ENCODE measurements at regions not wholly inside any gene's neighbourhood (a gene's known extent, or its start where the extent isn't known, plus 50 kb on each side); places are given as distances from the start of the nearest gene placed in this dataset.

DNA sequence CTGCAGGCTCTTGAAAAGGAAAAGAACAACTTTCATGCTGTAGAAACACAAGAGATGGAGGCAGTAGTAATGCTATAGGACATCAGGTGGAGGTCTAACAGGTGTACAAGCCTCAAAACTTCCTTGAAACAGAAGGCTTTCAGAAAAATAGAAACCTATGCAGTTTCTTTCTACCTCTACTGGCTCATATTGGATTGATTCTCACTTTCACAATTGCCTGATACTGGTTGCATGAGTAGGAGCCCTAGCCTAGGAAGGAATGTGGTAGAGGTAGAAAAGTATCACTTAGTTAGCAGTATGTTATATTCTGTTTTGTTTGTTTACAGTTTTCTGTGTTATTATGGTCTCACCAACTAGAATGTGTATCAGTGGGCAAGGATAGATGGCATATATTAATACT, 175.4 kb upstream of the GORAB start:
- intact Hi-C loops (cut with micrococcal nuclease), result no loop called here
- DNase-seq, result no peak
- no peaks in the 10 kb centered on the region for H3K9me3 Mint-ChIP-seq
- no peaks in the 10 kb centered on the region for H3K36me3 Mint-ChIP-seq (ENCODE audit: low read depth)
- no peaks in the 10 kb centered on the region for H3K4me1 Mint-ChIP-seq
- no peak overlapping the region for H3K27ac Mint-ChIP-seq
- H3K27me3 Mint-ChIP-seq, result no peaks in the 10 kb centered on the region
- H3K4me3 Mint-ChIP-seq, result no peak overlapping the region

GRCh38 chr1:170357750-170358149, 174.2 kb upstream of the GORAB start:
- intact Hi-C loops (cut with micrococcal nuclease), result no loop called here
- Mint-ChIP-seq H3K4me3 (no peak overlapping the region), H3K9me3 (no peaks in the 10 kb centered on the region), H3K4me1 (no peaks in the 10 kb centered on the region), H3K27ac (no peak overlapping the region), H3K36me3 (ENCODE audit: low read depth) (no peaks in the 10 kb centered on the region), H3K27me3 (no peaks in the 10 kb centered on the region)
- DNase-seq, result no peak

- no peaks in the 10 kb centered on the region for H3K27me3 Mint-ChIP-seq
- DNase-seq, result no peak
- H3K4me1 Mint-ChIP-seq, result no peaks in the 10 kb centered on the region
- no peak overlapping the region for H3K4me3 Mint-ChIP-seq
- no peaks in the 10 kb centered on the region for H3K36me3 Mint-ChIP-seq (ENCODE audit: low read depth)
- intact Hi-C loops (cut with micrococcal nuclease), result no loop called here
- H3K27ac Mint-ChIP-seq, result no peak overlapping the region
- H3K9me3 Mint-ChIP-seq, result no peaks in the 10 kb centered on the region
Observed at GRCh38 chr1:170360601-170361000, 171.4 kb upstream of the GORAB start.

GRCh38 chr1:170365331-170365730, 166.6 kb upstream of the GORAB start:
- no peak for DNase-seq
- Mint-ChIP-seq H3K4me1 (no peaks in the 10 kb centered on the region), H3K36me3 (ENCODE audit: low read depth) (no peaks in the 10 kb centered on the region), H3K27ac (no peak overlapping the region), H3K4me3 (no peak overlapping the region), H3K27me3 (no peaks in the 10 kb centered on the region), H3K9me3 (no peaks in the 10 kb centered on the region)
- intact Hi-C loops (cut with micrococcal nuclease), result no loop called here

DNA sequence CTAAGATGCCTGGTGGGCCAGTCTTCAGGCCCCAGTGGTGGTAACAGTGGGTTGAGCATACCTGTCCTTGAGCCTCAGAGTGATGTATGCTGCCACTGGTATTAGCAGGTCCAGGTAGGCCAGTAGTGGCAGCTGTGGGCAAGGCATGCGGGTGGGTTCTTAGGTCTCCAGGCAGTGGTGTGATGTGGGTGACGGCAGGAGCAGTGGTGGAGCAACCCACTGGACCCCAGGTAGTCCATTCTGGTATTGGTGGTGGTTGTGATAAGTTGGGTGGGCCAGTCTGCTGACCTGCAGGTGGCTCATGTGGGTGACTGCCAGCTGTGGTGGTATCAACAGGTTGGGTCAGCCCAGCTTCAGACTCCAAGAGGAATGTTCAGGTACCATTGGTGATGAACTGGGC, 165.0 kb upstream of the GORAB start:
- Mint-ChIP-seq H3K27ac (no peak overlapping the region), H3K4me3 (no peak overlapping the region), H3K36me3 (ENCODE audit: low read depth) (no peaks in the 10 kb centered on the region), H3K9me3 (no peaks in the 10 kb centered on the region), H3K4me1 (no peaks in the 10 kb centered on the region), H3K27me3 (no peaks in the 10 kb centered on the region)
- no peak for DNase-seq
- intact Hi-C loops (cut with micrococcal nuclease), result no loop called here

DNA sequence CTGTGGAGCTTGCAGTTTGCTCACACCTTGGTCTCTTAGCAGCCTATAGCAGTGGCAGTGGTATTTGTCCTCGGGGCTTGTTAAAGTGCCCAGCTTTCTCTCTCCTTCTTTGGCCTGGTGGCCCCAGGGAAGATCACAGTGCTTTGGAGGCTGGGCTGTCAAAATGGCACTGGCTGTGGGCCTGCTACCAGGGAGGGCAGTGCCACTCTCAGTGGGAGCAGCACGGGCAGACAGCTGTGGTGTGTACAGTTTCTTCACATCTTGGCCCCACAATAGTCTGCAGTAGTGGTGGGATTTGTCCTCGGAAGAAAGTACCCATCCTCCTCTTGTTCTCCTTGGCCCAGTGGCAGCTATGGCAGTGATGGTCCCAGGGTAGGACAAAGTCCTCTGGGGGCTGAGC, 164.4 kb upstream of the GORAB start:
- no peaks in the 10 kb centered on the region for H3K9me3 Mint-ChIP-seq
- no peak for DNase-seq
- no peak overlapping the region for H3K27ac Mint-ChIP-seq
- intact Hi-C loops (cut with micrococcal nuclease), result no loop called here
- H3K27me3 Mint-ChIP-seq, result no peaks in the 10 kb centered on the region
- no peak overlapping the region for H3K4me3 Mint-ChIP-seq
- H3K4me1 Mint-ChIP-seq, result no peaks in the 10 kb centered on the region
- H3K36me3 Mint-ChIP-seq (ENCODE audit: low read depth), result no peaks in the 10 kb centered on the region

- H3K36me3 Mint-ChIP-seq (ENCODE audit: low read depth), result no peaks in the 10 kb centered on the region
- no peak overlapping the region for H3K27ac Mint-ChIP-seq
- no peaks in the 10 kb centered on the region for H3K27me3 Mint-ChIP-seq
- no peak for DNase-seq
- intact Hi-C loops (cut with micrococcal nuclease), result no loop called here
- H3K4me3 Mint-ChIP-seq, result no peak overlapping the region
- H3K4me1 Mint-ChIP-seq, result no peaks in the 10 kb centered on the region
- no peaks in the 10 kb centered on the region for H3K9me3 Mint-ChIP-seq
Observed at GRCh38 chr1:170369000-170369399, 163.0 kb upstream of the GORAB start.

- no peak overlapping the region for H3K27ac Mint-ChIP-seq
- no peaks in the 10 kb centered on the region for H3K4me1 Mint-ChIP-seq
- DNase-seq, result no peak
- intact Hi-C loops (cut with micrococcal nuclease), result no loop called here
- no peaks in the 10 kb centered on the region for H3K27me3 Mint-ChIP-seq
- H3K36me3 Mint-ChIP-seq (ENCODE audit: low read depth), result no peaks in the 10 kb centered on the region
- no peak overlapping the region for H3K4me3 Mint-ChIP-seq
- no peaks in the 10 kb centered on the region for H3K9me3 Mint-ChIP-seq
Observed at GRCh38 chr1:170369417-170369816, 162.5 kb upstream of the GORAB start.

- H3K9me3 Mint-ChIP-seq, result no peaks in the 10 kb centered on the region
- H3K27ac Mint-ChIP-seq, result no peak overlapping the region
- no peak for DNase-seq
- intact Hi-C loops (cut with micrococcal nuclease), result no loop called here
- H3K36me3 Mint-ChIP-seq (ENCODE audit: low read depth), result no peaks in the 10 kb centered on the region
- H3K4me1 Mint-ChIP-seq, result no peaks in the 10 kb centered on the region
- H3K4me3 Mint-ChIP-seq, result no peak overlapping the region
- no peaks in the 10 kb centered on the region for H3K27me3 Mint-ChIP-seq
Observed at GRCh38 chr1:170370087-170370486, 161.9 kb upstream of the GORAB start.

DNA sequence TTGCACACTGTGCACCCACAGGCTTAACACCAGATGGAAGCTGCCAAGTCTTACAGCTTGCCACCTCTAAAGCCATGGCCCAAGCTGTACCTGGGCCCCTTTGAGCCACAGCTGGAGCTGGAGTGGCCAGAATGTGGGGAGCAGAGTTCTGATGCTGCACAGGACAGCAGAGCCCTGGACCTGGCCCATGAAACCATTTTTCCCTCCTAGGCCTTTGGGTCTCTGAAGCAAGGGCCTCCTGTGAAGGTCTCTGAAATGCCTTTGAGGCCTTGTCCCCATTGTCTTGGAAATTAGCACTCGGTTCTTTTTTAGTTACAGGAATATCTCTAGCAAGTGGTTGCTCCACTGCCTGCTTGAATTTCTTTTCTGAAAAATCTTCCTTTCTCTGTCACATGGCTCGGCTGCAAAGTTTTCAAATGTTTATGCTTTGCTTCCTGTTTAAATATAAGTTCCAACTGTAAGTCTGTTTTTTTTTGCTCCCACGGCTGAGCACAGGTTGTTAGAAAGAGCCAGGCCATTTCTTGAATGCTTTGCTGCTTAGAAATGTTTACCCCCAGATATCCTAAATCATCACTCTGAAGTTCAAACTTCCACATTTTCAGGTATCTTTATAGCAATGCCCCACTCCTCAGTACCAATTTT, 156.8 kb upstream of the GORAB start:
- no peak for DNase-seq
- no peak overlapping the region for H3K4me3 Mint-ChIP-seq
- no peak overlapping the region for H3K27ac Mint-ChIP-seq
- no peaks in the 10 kb centered on the region for H3K4me1 Mint-ChIP-seq
- H3K9me3 Mint-ChIP-seq, result no peaks in the 10 kb centered on the region
- no peaks in the 10 kb centered on the region for H3K36me3 Mint-ChIP-seq (ENCODE audit: low read depth)
- intact Hi-C loops (cut with micrococcal nuclease), result no loop called here
- H3K27me3 Mint-ChIP-seq, result no peaks in the 10 kb centered on the region

GRCh38 chr1:170376801-170377385, 155.1 kb upstream of the GORAB start:
- no peaks in the 10 kb centered on the region for H3K36me3 Mint-ChIP-seq (ENCODE audit: low read depth)
- no peak for DNase-seq
- no peaks in the 10 kb centered on the region for H3K27me3 Mint-ChIP-seq
- H3K4me1 Mint-ChIP-seq, result no peaks in the 10 kb centered on the region
- H3K27ac Mint-ChIP-seq, result no peak overlapping the region
- H3K4me3 Mint-ChIP-seq, result no peak overlapping the region
- intact Hi-C loops (cut with micrococcal nuclease), result no loop called here
- no peaks in the 10 kb centered on the region for H3K9me3 Mint-ChIP-seq

DNA sequence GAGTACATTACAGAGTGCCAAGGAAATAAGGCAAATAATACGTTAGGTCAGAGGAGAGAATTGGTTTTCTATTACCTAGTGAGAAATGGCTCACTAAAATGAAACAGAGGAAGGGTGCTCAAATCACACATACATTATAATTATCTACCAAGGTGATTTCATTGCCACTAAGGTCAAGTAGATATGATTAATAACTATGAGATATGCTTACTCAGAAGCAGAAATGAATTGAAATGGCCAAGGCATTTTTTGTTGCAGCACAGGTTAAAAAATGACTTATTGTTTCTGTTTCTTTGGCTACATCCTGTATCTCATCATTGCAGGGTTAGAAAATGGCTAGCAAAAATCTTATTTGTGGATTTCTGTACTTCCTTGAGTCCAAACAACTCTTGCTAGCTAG, 154.5 kb upstream of the GORAB start:
- intact Hi-C loops (cut with micrococcal nuclease), result no loop called here

GRCh38 chr1:170377896-170378634, 153.9 kb upstream of the GORAB start:
- no peaks in the 10 kb centered on the region for H3K27me3 Mint-ChIP-seq
- DNase-seq, result no peak
- intact Hi-C loops (cut with micrococcal nuclease), result no loop called here
- no peak overlapping the region for H3K27ac Mint-ChIP-seq
- H3K36me3 Mint-ChIP-seq (ENCODE audit: low read depth), result no peaks in the 10 kb centered on the region
- H3K9me3 Mint-ChIP-seq, result no peaks in the 10 kb centered on the region
- H3K4me3 Mint-ChIP-seq, result no peak overlapping the region
- no peaks in the 10 kb centered on the region for H3K4me1 Mint-ChIP-seq

More for the DNA sequence above, 154.5 kb upstream of the GORAB start:
- no peaks in the 10 kb centered on the region for H3K9me3 Mint-ChIP-seq
- H3K27me3 Mint-ChIP-seq, result no peaks in the 10 kb centered on the region
- no peak overlapping the region for H3K4me3 Mint-ChIP-seq
- no peak for DNase-seq
- H3K27ac Mint-ChIP-seq, result no peak overlapping the region
- H3K4me1 Mint-ChIP-seq, result no peaks in the 10 kb centered on the region
- H3K36me3 Mint-ChIP-seq (ENCODE audit: low read depth), result no peaks in the 10 kb centered on the region

DNA sequence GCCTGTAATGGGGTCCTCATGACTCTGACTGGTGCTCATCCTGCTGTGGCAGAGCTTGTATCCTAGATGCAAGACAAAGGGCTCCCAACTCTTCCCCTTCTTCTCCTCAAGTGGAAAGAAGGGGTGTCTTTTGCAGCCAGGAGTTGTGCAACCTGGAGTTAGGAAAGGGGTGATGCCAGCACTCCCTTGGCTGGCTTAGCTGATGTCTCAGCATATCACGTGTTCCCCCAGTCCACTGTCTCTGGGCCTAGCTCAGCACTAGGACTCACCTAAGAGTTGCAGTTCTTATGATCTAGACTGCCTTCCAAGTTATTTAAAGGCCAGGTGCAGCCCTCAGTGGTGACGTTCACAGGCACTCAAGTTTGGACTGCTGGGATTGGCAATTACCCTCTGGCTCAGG, 146.2 kb upstream of the GORAB start:
- no peaks in the 10 kb centered on the region for H3K27me3 Mint-ChIP-seq
- H3K36me3 Mint-ChIP-seq (ENCODE audit: low read depth), result no peaks in the 10 kb centered on the region
- H3K27ac Mint-ChIP-seq, result no peak overlapping the region
- intact Hi-C loops (cut with micrococcal nuclease), result no loop called here
- no peak for DNase-seq
- H3K4me3 Mint-ChIP-seq, result no peak overlapping the region
- no peaks in the 10 kb centered on the region for H3K4me1 Mint-ChIP-seq
- H3K9me3 Mint-ChIP-seq, result no peaks in the 10 kb centered on the region
